Nephron progenitor cell (in vitro differentiated cells): ENCODE measurements at regions not wholly inside any gene's neighbourhood (a gene's known extent, or its start where the extent isn't known, plus 50 kb on each side); places are given as distances from the start of the nearest gene placed in this dataset.

Experiments used
- DNase-seq: peaks from one replicate; pipeline ENCODE4 v3.0.0; 2021
- H3K27ac Mint-ChIP-seq: 2 replicates; pipeline ENCODE4 v1.8.0; 2021; ENCODE audit warnings: mild to moderate bottlenecking, moderate library complexity, mixed read lengths
- H3K27me3 Mint-ChIP-seq: 2 replicates; pipeline ENCODE4 v1.8.0; 2021; ENCODE audit warnings: mild to moderate bottlenecking, low read depth, mixed read lengths; ENCODE audit not compliant: poor library complexity
- H3K36me3 Mint-ChIP-seq: 2 replicates; pipeline ENCODE4 v1.8.0; 2021; ENCODE audit warnings: low read depth, mixed read lengths
- H3K4me1 Mint-ChIP-seq: 2 replicates; pipeline ENCODE4 v1.8.0; 2021; ENCODE audit warnings: mixed read lengths
- H3K4me3 Mint-ChIP-seq: 2 replicates; pipeline ENCODE4 v1.8.0; 2021; ENCODE audit warnings: mild to moderate bottlenecking, moderate library complexity, mixed read lengths
- H3K9me3 Mint-ChIP-seq: 2 replicates; pipeline ENCODE4 v1.8.0; 2021; ENCODE audit warnings: mild to moderate bottlenecking, moderate library complexity, mixed read lengths
- CTCF ChIP-seq: fragments of 200-600 bp; sonication (generic); IDR thresholded peaks from 2 replicates; pipeline ENCODE4 v1.5.0; 2021; ENCODE audit warnings: antibody characterized with exemption

DNA sequence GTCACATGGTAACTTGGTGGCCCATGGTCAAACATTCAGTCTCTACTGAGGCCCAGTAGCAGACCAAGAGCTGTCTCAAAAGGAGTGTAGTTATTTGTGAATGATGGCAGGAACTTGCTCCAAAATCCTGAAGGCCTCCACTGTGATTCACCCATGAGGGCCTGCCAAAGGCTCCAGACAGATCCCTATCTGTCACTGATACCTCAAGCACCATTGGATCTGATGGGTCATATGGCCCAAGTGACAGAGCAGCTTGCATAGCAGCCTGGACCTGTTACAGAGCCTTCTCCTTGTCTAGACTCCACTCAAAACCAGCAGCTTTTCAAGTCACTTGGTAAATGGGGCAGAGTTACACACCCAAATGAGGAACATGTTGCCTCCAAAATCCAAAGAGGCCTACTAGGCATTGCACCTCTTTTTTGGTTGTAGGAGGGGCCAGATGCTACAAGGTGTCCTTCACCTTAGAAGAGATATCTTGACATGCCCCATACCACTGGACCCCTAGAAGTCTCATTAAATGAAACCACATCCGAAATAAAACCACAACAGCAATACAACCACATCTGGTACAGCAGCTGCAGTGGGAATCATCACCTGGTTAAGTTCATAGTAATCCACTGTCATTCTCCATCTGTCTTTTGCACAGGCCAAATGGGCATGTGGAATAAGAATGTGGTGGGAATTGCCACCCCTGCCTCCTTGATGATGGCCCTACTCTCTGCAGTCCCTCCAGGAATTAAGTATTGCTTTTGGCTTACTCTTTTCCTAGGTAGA, 150.4 kb upstream of the MAX start:
- peaks cover 6% of the 10 kb centered on the region for H3K27me3 Mint-ChIP-seq
- H3K9me3 Mint-ChIP-seq, result peaks cover 7% of the 10 kb centered on the region
- no peak for TF ChIP-seq CTCF
- H3K36me3 Mint-ChIP-seq, result no peaks in the 10 kb centered on the region
- no peak overlapping the region for H3K27ac Mint-ChIP-seq
- H3K4me3 Mint-ChIP-seq, result no peak overlapping the region
- DNase-seq, result no peak
- H3K4me1 Mint-ChIP-seq, result peaks cover 24% of the 10 kb centered on the region

GRCh38 chr14:65255029-65255545, 152.8 kb upstream of the MAX start:
- Mint-ChIP-seq H3K36me3 (no peaks in the 10 kb centered on the region), H3K4me3 (no peak overlapping the region), H3K27ac (peak overlapping the region; percentile 33), H3K9me3 (peaks cover 19% of the 10 kb centered on the region), H3K27me3 (peaks cover 13% of the 10 kb centered on the region), H3K4me1 (peaks cover 26% of the 10 kb centered on the region)
- no peak for TF ChIP-seq CTCF
- DNase-seq, result no peak

DNA sequence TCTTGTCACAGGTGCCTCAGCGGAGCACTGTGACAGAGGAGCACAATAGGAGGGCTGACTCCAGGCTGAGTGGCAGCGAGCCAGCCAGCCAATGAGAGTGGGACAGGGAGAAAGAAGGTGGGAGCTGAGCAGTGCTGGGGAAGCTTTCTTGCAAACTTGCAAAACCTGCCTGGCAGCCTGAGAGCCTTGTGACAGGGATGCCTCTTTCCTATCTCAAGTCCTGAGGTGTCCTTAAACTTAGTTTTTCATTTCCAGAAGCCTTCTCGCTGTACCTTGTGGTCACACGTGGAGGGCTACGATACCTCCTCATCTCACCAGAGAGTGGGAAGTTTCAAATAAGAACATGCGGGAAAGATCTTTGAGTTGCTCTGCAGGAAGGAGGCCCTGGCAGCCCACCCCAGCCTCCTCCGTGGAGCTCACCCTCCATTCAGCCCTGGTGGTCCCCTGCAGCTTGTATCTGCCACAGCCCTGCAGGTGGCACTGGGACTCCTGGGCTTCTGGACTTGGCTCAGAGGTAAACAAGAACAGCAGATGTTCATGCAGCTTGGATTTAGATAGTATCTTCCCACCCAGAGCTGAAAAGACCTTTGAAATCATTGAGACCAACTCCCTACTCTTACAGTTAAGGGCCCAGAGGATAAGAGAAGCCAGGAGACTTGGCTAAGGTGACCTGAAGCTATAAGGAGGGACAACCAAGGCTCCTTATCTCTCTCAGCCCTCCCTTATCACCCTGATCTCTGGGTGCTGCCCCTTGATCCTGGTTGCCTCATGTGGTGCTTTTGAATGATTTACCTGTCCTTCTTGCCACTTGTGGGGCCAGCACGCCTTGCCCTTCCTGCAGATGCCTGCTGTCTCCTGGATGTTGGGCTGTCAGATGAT, 153.5 kb upstream of the MAX start:
- DNase-seq, result peak; percentile 13
- H3K9me3 Mint-ChIP-seq, result peaks cover 19% of the 10 kb centered on the region
- no peak for TF ChIP-seq CTCF
- H3K36me3 Mint-ChIP-seq, result no peaks in the 10 kb centered on the region
- peaks cover 17% of the 10 kb centered on the region for H3K27me3 Mint-ChIP-seq
- no peak overlapping the region for H3K4me3 Mint-ChIP-seq
- H3K4me1 Mint-ChIP-seq, result peaks cover 26% of the 10 kb centered on the region
- no peak overlapping the region for H3K27ac Mint-ChIP-seq

DNA sequence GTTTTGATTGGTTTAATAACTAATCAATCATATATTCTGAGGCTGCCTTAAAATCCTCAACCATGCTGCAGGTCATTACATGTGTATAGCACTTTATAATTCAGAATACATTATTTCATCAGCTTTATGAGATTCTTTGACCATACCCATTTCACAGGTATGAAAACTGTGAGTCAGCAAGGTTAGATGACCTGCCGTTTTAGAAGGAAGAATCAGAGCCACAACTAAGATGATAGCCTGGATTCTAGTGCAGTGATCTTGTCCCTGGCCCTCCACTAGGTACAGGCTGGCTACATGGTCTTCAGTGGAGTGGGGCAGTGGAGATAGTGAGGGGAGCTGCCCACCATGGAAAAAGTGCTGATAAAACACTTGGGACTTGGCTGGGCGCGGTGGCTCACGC, 154.4 kb upstream of the MAX start:
- no peak overlapping the region for H3K4me3 Mint-ChIP-seq
- no peak overlapping the region for H3K27ac Mint-ChIP-seq
- H3K27me3 Mint-ChIP-seq, result peaks cover 19% of the 10 kb centered on the region
- peaks cover 22% of the 10 kb centered on the region for H3K9me3 Mint-ChIP-seq
- H3K36me3 Mint-ChIP-seq, result no peaks in the 10 kb centered on the region
- no peak for DNase-seq
- no peak for TF ChIP-seq CTCF
- H3K4me1 Mint-ChIP-seq, result peaks cover 34% of the 10 kb centered on the region

GRCh38 chr14:65257425-65257824, 155.1 kb upstream of the FUT8 start:
- Mint-ChIP-seq H3K36me3 (no peaks in the 10 kb centered on the region), H3K4me3 (no peak overlapping the region), H3K4me1 (peaks cover 38% of the 10 kb centered on the region), H3K27me3 (peaks cover 22% of the 10 kb centered on the region), H3K27ac (no peak overlapping the region), H3K9me3 (peaks cover 17% of the 10 kb centered on the region)
- DNase-seq, result no peak
- no peak for TF ChIP-seq CTCF
